ENCODE measurements at regions not wholly inside any gene's neighbourhood (a gene's known extent, or its start where the extent isn't known, plus 50 kb on each side); places are given as distances from the start of the nearest gene placed in this dataset.

DNA sequence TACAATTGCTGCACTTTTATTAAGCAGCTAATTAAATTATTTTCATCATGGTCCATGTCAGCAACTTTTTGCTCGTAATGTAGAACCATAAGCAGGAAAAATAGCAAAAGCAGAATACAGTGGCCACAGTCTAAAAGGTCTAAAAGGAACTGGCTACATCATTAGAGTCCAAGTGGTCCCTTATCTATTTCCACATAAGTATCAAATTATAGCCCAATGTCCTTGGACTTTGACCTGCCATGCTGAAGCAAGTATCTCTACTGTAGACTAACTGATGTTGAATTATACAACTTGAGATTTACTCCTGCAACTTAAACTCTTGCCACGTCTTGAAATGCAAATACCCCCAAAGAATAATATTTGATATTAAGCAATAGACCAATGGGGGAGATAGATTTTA lies 68.8 kb downstream of the OXGR1 start:
- TF ChIP-seq, protein P1, sequence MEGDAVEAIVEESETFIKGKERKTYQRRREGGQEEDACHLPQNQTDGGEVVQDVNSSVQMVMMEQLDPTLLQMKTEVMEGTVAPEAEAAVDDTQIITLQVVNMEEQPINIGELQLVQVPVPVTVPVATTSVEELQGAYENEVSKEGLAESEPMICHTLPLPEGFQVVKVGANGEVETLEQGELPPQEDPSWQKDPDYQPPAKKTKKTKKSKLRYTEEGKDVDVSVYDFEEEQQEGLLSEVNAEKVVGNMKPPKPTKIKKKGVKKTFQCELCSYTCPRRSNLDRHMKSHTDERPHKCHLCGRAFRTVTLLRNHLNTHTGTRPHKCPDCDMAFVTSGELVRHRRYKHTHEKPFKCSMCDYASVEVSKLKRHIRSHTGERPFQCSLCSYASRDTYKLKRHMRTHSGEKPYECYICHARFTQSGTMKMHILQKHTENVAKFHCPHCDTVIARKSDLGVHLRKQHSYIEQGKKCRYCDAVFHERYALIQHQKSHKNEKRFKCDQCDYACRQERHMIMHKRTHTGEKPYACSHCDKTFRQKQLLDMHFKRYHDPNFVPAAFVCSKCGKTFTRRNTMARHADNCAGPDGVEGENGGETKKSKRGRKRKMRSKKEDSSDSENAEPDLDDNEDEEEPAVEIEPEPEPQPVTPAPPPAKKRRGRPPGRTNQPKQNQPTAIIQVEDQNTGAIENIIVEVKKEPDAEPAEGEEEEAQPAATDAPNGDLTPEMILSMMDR (conservative IDR thresholded peaks at IDR 0.05 in 1 of 2, IDR thresholded peaks at IDR 0.05 in 1 of 2; ENCODE audit: low read depth in 1 of 2, low read length in 2 of 2), result no peak
- no peak for TF ChIP-seq EZH2 (IDR thresholded peaks at IDR 0.05; ENCODE audit: low read length, missing control alignments)
